ENCODE measurements at regions not wholly inside any gene's neighbourhood (a gene's known extent, or its start where the extent isn't known, plus 50 kb on each side); places are given as distances from the start of the nearest gene placed in this dataset.
"Not testable (repeated sequence)": the region's sequence is repeated elsewhere in the genome, so short reads cannot be mapped to it uniquely, and the experiment has no call there.

DNA sequence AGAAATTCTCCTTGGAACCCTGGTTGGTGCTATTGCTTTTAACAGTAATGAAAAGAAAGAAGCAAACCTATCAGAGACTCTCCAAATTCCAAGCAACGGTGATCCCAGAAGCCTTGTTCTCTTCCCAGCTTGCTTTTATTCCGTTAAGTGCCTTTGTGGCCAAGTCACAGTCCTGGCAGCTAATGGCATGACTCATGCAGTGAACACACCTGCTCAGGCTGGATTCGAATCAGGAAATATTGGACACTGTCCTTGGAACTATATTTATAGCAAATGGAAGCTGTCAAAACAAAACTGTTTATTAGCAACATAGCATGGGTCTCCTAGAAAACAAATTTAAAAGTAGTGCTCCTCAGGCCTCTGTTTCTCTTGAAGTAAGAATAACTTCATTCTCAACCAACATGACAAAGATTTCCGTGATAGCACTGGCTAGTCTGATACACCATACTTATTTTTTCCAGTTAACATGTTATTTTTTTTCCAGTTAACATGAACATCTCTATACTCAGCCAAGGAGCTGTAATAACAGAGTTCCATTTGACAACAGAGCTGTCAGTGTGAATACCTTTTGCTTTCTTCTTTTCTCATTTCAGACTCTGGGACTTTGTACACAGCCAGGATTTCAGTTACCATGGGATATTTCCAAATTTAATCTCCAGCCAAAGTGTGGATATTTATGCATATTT is 502.4 kb downstream of the GADD45G start:
- no peak for DNase-seq

- DNase-seq, result no peak
These were observed 503.2 kb downstream of the GADD45G start for GRCh38 chr9:90107726-90108655.

GRCh38 chr9:90112788-90113187 is 508.0 kb downstream of the GADD45G start:
- DNase-seq, result no peak

DNA sequence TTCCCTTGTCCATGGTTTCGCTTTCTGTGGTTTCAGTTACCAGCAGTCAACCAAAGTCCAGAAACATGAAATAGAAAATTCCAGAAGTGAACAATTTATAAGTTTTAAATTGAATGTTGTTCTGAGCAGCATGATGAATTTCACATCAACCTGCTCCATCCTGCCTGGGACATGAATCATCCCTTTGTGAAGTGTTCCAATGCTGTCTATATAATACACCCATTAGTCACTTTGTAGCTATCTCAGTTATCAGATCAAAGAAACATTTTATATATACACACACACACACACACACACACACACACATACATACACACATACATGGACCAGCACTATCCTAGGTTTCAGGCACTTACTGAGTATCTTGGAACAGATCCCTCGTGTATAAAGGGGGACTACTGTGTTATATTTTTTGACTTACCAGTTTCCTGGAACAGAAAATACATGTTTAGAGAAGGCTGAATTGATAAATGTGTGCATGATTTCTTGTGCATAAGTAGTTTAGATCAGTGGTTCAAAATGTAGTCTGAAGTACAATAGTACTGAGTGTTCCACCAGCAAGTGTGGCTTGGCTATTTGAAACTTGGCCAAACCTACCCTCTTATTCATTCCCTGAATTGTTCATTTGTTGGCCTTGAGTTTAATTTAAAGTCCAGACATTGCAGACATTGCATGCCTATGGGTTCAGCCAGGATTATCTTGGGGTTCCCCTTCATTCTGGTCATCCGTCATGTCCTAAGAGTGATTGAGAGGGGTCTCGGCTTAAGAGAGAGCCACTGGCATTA is 510.0 kb downstream of the GADD45G start:
- no peak for DNase-seq

- no peak for DNase-seq
These were observed 517.0 kb downstream of the GADD45G start for GRCh38 chr9:90121762-90122161.

DNA sequence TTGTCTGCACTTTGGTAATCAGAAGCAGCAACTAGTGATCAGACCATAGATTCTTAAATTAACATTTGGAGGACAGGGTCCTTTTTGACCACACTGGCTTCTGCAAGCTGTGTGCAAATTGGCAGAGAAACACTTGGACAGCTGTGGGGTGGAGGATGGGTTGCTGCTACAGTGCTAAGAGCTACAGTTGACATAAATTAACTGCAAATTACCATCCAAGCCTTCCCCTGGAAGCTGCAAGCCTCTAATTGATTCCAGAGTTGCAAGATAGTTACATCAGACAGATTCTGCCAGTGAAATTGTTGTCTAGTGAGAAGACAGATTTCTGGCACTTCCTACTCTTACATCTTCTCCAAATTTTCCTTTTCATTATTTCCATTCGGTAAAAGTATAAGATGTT is 517.7 kb downstream of the DIRAS2 start:
- no peak for DNase-seq

- DNase-seq, result no peak
These were observed 514.7 kb downstream of the DIRAS2 start for GRCh38 chr9:90127923-90128322.

- no peak for DNase-seq
These were observed 513.9 kb downstream of the DIRAS2 start for GRCh38 chr9:90128587-90129190.

DNA sequence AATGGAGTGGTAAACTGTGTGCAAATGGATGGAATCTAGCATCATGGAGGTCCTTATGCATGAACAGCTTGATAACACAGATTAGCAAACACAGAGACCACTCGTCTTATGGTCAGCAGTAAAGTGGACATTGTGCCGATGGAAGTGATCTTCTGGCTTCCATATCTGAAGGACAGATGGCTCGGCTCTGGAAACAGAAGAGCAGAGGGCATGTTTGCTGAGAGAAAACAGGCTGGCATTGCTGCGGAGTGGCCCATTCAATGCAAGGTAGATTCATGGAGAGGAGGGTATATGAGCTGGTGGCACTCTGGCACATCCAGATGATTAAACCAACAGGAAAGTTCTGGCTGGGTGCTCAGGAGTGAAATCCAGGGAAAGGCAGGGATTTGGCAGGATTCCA is 513.2 kb downstream of the DIRAS2 start:
- DNase-seq, result no peak

GRCh38 chr9:90131568-90131967 is 511.1 kb downstream of the DIRAS2 start:
- DNase-seq, result no peak

DNA sequence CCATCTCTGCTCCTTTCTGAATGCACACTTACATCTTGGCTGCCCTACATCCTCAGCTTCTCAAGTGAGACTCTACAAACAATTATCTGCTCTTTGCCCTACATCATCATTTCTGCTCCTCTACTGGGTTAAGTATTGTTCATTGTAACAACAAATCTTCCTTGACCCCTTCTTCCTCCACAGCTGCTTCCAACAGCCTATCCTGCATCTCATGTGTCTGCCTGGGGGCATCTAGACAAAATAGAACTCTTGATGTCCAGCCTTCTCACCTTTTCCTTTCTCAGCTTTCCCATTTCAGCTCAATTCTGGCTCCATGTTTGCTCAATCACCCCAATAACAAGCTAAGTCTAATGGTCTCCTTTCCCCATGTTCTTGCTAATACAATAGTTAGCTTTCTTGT is 509.8 kb downstream of the DIRAS2 start:
- DNase-seq, result no peak

- no peak for DNase-seq
These were observed 504.8 kb downstream of the DIRAS2 start for GRCh38 chr9:90137801-90138200.

DNA sequence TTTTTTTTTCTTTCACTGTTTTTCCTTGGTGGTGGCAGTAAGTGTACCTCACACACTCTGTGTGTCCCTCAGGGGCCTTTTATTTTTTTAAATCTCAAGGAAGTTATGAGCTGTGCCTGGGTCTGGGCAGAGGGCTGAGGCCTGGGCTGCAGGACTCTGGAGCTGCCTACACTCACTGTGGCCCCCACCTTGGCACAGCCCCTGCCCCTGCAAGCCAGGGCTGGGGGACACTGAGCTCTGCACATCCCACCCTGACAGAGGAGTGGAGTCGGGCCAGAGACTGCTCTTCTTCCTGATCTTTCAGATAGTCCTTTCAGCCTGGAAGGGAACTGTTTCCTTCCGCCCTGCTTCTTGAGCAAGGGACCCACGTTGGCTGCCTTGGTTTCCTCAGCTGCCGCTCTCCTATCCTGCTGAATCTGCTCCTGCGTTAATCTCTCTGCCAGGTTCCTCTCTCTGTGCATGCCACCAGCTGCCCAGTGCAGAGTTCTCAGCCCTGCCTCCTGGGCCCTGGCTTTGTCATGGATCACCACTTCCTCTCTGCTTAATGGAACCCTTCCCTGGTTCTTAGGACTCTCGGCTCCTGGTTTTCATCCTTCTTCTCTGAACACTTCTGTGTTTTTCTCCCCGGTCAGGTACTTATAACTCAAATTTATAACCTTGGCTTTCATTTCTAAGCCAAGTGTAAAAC is 502.3 kb downstream of the DIRAS2 start:
- no peak for DNase-seq

DNA sequence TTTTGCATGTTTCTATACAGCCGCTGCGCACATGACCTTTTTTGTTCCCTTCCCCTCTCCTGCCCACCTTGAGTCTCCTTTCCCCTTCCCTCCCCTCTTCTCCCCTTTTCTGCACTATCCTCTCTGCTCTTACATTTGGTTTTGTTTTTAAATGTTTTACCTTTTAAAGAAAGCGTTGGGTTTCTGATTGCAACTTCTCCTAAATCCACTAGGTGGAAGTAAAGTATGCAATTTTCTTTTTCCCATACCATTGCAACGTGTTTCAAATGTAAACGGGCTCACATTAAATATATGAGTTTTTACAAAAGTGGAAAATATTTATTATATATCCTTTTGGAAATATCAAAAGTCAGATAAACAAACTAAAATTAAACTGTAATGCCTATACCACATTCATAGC is 500.9 kb downstream of the DIRAS2 start:
- DNase-seq, result no peak

DNA sequence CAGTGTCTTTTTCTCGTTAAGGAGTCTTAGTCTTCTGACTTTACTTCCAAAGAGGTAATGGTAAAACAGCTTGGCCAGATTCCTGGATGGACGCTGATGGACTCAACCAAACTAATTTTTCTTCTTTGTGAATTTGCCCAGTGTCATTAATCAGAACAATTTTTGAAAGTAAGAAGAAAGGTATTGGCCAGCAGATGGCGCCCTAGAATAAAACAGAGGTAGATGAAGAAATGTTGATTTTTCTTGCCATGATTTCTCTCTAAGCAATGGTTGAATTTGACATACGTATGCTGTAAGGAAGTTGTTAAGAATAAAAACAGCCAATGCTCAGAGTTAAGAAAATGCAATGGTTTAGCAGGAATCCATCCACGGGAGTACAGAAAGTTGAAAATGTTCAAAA is 500.0 kb downstream of the DIRAS2 start:
- DNase-seq, result no peak

GRCh38 chr9:90147426-90147825 is 495.2 kb downstream of the DIRAS2 start:
- no peak for DNase-seq

- DNase-seq, result no peak
These were observed 486.3 kb downstream of the DIRAS2 start for GRCh38 chr9:90156318-90156717.

GRCh38 chr9:90162326-90162725 is 480.3 kb downstream of the DIRAS2 start:
- no peak for DNase-seq

GRCh38 chr9:90162819-90163218 is 479.8 kb downstream of the DIRAS2 start:
- DNase-seq, result no peak

GRCh38 chr9:90165281-90165680 is 477.3 kb downstream of the DIRAS2 start:
- DNase-seq, result no peak

DNA sequence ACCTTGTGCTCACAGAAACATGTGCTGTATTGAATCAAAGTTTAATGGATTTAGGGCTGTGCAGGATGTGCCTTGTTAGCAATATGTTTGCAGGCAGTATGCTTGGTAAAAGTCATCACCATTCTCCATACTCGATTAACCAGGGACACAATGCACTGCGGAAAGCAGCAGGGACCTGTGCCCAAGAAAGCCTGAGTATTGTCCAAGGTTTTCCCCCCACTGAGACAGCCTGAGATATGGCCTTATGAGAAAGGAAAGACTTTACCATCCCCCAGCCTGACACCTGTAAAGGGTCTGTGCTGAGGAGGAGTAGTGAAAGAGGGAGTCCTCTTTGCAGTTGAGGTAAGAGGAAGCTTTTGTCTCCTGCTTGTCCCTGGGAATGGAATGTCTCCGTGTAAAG is 476.2 kb downstream of the DIRAS2 start:
- DNase-seq, result not testable (repeated sequence)

DNA sequence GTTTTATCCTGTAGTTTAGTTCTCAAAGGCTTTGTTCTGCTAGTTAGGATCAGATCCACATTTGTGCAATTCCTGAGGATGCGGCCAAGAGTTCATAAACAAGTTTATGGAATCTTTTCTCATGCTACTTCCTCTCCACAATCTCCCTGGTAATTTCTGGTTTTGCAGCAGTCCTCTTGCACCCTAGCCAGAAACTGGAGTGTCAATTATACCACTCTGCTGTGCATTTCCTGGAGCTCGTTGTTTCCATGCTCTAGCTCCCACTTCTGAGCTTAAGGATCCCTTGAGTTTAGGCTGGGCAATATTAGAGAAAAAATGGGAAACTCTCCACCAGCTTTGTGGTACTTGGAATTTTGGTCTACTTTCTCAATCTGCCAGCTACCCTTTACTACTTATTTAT is 474.7 kb downstream of the DIRAS2 start:
- no peak for DNase-seq
